ENCODE measurements at regions not wholly inside any gene's neighbourhood (a gene's known extent, or its start where the extent isn't known, plus 50 kb on each side); places are given as distances from the start of the nearest gene placed in this dataset.
A peak's percentile ranks its signal among the peaks of the same experiment; 100 is the strongest.
"Not testable (repeated sequence)": the region's sequence is repeated elsewhere in the genome, so short reads cannot be mapped to it uniquely, and the experiment has no call there.

DNA sequence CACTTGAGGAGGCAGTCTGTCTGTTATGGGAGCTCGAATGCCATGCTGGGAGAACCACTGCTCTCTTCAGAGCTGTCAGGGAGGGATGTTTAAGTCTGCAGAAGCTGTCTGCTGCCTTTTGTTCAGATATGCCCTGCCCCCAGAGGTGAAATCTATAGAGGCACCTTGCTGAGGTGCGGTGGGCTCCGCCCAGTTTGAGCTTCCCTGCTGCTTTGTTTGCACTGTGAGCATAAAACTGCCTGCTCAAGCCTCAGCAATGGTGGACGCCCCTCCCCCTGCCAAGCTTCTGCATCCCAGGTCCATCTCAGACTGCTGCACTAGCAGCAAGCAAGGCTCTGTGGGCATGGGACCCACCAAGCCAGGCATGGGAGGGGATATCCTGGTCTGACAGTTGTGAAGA lies 247.5 kb downstream of the LMX1A start:
- TF ChIP-seq CTCF (IDR thresholded peaks at IDR 0.05), result no peak
- Histone ChIP-seq H3K4me1 (no peaks in the 10 kb centered on the region), H3K36me3 (no peaks in the 10 kb centered on the region), H3K27ac (no peak overlapping the region), H3K4me3 (no peak overlapping the region), H3K27me3 (ENCODE audit: low read depth) (peaks cover 9% of the 10 kb centered on the region), H3K9me3 (no peaks in the 10 kb centered on the region)
- DNase-seq, result no peak
- ATAC-seq, result no peak
- intact Hi-C loops (cut with DNase I), result no loop called here

DNA sequence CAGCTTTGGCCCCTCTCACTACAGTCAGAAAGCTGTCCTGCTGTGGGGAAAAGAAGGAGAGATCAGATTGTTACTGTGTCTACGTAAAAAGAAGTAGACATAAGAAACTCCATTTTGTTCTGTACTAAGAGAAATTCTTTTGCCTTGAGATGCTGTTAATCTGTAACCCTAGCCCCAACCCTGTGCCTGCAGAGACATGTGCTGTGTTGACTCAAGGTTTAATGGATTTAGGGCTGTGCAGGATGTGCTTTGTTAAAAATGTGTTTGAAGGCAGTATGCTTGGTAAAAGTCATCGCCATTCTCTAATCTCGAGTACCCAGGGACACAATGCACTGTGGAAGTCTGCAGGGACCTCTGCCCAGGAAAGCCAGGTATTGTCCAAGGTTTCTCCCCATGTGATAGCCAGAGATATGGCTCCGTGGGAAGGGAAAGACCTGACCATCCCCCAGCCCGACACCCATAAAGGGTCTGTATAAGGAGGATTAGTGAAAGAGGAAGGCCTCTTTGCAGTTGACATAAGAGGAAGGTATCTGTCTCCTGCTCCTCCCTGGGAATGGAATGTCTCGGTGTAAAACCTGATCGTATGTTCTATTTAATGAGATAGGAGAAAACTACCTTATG lies 263.9 kb downstream of the LMX1A start:
- H3K27ac ChIP-seq; H3K36me3 ChIP-seq; DNase-seq; H3K27me3 ChIP-seq (ENCODE audit: low read depth); ATAC-seq; H3K4me1 ChIP-seq; H3K4me3 ChIP-seq; H3K9me3 ChIP-seq; intact Hi-C loops (cut with DNase I): not testable (repeated sequence)

- no peak for TF ChIP-seq CTCF (IDR thresholded peaks at IDR 0.05)
- ATAC-seq (no peak), DNase-seq (no peak)
- H3K36me3 ChIP-seq, result no peaks in the 10 kb centered on the region
- H3K4me1 ChIP-seq, result no peaks in the 10 kb centered on the region
- no peak overlapping the region for H3K4me3 ChIP-seq
- no peaks in the 10 kb centered on the region for H3K27me3 ChIP-seq (ENCODE audit: low read depth)
- intact Hi-C loops (cut with DNase I), result no loop called here
- no peaks in the 10 kb centered on the region for H3K9me3 ChIP-seq
- no peak overlapping the region for H3K27ac ChIP-seq
These were observed 276.1 kb downstream of the LMX1A start for GRCh38 chr1:165080253-165080896.

DNA sequence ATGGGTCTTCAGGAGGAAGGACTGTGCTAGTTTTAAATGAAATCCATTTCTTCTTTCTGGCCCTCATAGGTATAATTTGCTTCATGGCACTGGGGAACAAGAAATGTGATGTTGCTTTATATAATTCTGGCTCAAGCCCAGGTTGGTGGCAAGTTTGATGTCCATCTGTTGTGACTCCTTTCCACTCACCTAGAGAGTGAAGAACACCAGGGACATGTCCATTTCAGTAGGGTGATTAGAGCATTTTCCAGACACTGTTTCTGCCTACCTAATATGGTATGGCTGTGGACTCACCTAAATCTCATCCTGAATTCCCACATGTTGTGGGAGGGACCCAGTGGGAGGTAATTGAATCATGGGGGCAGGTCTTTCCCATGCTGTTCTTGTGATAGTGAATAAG lies 278.1 kb downstream of the LMX1A start:
- no peak for DNase-seq
- no peaks in the 10 kb centered on the region for H3K4me1 ChIP-seq
- intact Hi-C loops (cut with DNase I), result no loop called here
- H3K27me3 ChIP-seq (ENCODE audit: low read depth), result no peaks in the 10 kb centered on the region
- ATAC-seq, result no peak
- no peak overlapping the region for H3K4me3 ChIP-seq
- no peak overlapping the region for H3K27ac ChIP-seq
- no peaks in the 10 kb centered on the region for H3K36me3 ChIP-seq
- TF ChIP-seq CTCF (IDR thresholded peaks at IDR 0.05), result no peak
- H3K9me3 ChIP-seq, result no peaks in the 10 kb centered on the region

DNA sequence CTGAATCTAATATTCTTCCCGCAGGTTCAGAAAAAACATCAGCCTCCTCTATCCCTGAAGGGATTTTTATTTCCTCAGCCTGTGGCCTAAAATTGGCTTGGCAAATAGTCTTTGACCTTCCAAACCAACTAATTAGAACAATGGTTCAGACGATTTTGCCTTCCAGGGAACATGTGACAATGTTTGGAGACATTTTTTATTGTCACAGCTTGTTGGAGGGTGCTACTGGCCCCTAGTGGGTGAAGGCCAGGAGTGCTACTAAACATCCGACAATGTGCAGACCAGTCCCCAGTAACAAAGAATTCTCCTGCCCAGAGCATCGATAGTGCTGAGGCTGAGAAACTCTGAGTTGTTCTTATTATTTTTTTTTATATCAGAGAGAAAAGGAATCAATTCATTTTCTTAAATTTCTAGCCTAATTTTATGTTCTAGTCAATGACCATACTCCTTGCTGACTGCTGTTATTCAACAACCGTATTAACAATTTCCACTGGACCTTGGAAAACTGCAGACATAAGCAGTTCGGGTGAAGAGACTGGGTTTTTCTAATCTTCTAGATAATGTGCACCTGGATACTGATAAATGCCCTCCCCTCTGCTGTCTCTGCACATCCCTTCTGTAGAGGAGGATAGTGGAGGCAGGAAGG lies 280.7 kb downstream of the LMX1A start:
- Histone ChIP-seq H3K4me1 (no peaks in the 10 kb centered on the region), H3K27ac (no peak overlapping the region), H3K36me3 (no peaks in the 10 kb centered on the region), H3K9me3 (no peaks in the 10 kb centered on the region), H3K27me3 (ENCODE audit: low read depth) (no peaks in the 10 kb centered on the region), H3K4me3 (no peak overlapping the region)
- intact Hi-C loops (cut with DNase I), result no loop called here
- ATAC-seq (peak in 1 of 2 donors; percentile 54), DNase-seq (no peak)
- peak; percentile 36 for TF ChIP-seq CTCF (IDR thresholded peaks at IDR 0.05)

All from lower lobe of right lung (tissue), 2 donors.